Neutrophil (primary cell): ENCODE measurements at regions not wholly inside any gene's neighbourhood (a gene's known extent, or its start where the extent isn't known, plus 50 kb on each side); places are given as distances from the start of the nearest gene placed in this dataset.

Experiments used
- H3K27ac ChIP-seq: fragments of 200-600 bp; sonication (generic); 2 replicates; pipeline ENCODE4 v1.5.1; 2016; ENCODE audit warnings: mild to moderate bottlenecking, moderate library complexity
- H3K27me3 ChIP-seq: fragments of 200-600 bp; sonication (generic); 2 replicates; pipeline ENCODE4 v1.6.0; 2016; ENCODE audit warnings: mild to moderate bottlenecking
- H3K36me3 ChIP-seq: fragments of 200-600 bp; sonication (generic); 2 replicates; pipeline ENCODE4 v1.5.1; 2017
- H3K4me1 ChIP-seq, 2 experiments: fragments of 200-600 bp in 1 of 2; sonication (generic) in 1 of 2; 1 replicate in 1 of 2; 2 replicates in 1 of 2; pipeline versions ENCODE4 v1.5.1 to v1.6.1; 2013 to 2016; ENCODE audit warnings: low read depth in 1 of 2, low read length in 1 of 2, mild to moderate bottlenecking in 1 of 2, moderate library complexity in 1 of 2; ENCODE audit not compliant: control insufficient read depth in 1 of 2, insufficient read depth in 1 of 2
- H3K4me3 ChIP-seq, 2 experiments: fragments of 200-600 bp in 1 of 2; sonication (generic) in 1 of 2; 1 replicate in 1 of 2; 2 replicates in 1 of 2; pipeline ENCODE4 v1.5.1; 2013 to 2016; ENCODE audit warnings: low read depth in 1 of 2, low read length in 1 of 2, mild to moderate bottlenecking in 1 of 2, moderate library complexity in 1 of 2
- H3K9me3 ChIP-seq: fragments of 200-600 bp; sonication (generic); 2 replicates; pipeline ENCODE4 v1.5.1; 2016
- CTCF ChIP-seq: fragments of 200-600 bp; sonication (generic); IDR thresholded peaks from 2 replicates; pipeline ENCODE4 v1.5.1; 2016; ENCODE audit warnings: antibody characterized with exemption

- no peak overlapping the region for H3K27ac ChIP-seq
- H3K9me3 ChIP-seq, result no peaks in the 10 kb centered on the region
- H3K27me3 ChIP-seq, result no peaks in the 10 kb centered on the region
- TF ChIP-seq CTCF, result no peak
- H3K4me1 ChIP-seq, result no peaks in the 10 kb centered on the region
- no peak overlapping the region for H3K4me3 ChIP-seq
- no peaks in the 10 kb centered on the region for H3K36me3 ChIP-seq
These were observed 616.5 kb downstream of the BRD1 start for GRCh38 chr22:49211176-49211575.

- Histone ChIP-seq H3K27ac (no peak overlapping the region), H3K36me3 (no peaks in the 10 kb centered on the region), H3K9me3 (no peaks in the 10 kb centered on the region), H3K4me3 (no peak overlapping the region), H3K4me1 (no peaks in the 10 kb centered on the region), H3K27me3 (no peaks in the 10 kb centered on the region)
- TF ChIP-seq CTCF, result no peak
These were observed 617.1 kb downstream of the BRD1 start for GRCh38 chr22:49210606-49211005.

GRCh38 chr22:49209452-49210195 lies 618.0 kb downstream of the BRD1 start:
- no peak for TF ChIP-seq CTCF
- Histone ChIP-seq H3K27ac (no peak overlapping the region), H3K36me3 (no peaks in the 10 kb centered on the region), H3K27me3 (no peaks in the 10 kb centered on the region), H3K4me1 (no peaks in the 10 kb centered on the region), H3K4me3 (no peak overlapping the region), H3K9me3 (no peaks in the 10 kb centered on the region)

GRCh38 chr22:49208768-49209252 lies 618.9 kb downstream of the BRD1 start:
- no peak overlapping the region for H3K27ac ChIP-seq
- H3K27me3 ChIP-seq, result no peaks in the 10 kb centered on the region
- H3K36me3 ChIP-seq, result no peaks in the 10 kb centered on the region
- H3K4me1 ChIP-seq, result no peaks in the 10 kb centered on the region
- no peak for TF ChIP-seq CTCF
- no peaks in the 10 kb centered on the region for H3K9me3 ChIP-seq
- no peak overlapping the region for H3K4me3 ChIP-seq

GRCh38 chr22:49208004-49208402 lies 619.7 kb downstream of the BRD1 start:
- Histone ChIP-seq H3K36me3 (no peaks in the 10 kb centered on the region), H3K4me1 (no peaks in the 10 kb centered on the region), H3K9me3 (no peaks in the 10 kb centered on the region), H3K27ac (no peak overlapping the region), H3K4me3 (no peak overlapping the region), H3K27me3 (no peaks in the 10 kb centered on the region)
- TF ChIP-seq CTCF, result no peak
